ENCODE measurements at regions not wholly inside any gene's neighbourhood (a gene's known extent, or its start where the extent isn't known, plus 50 kb on each side); places are given as distances from the start of the nearest gene placed in this dataset.

- Histone ChIP-seq H3K4me3 (ENCODE audit: insufficient read depth, low read length) (no peak overlapping the region), H3K79me2 (ENCODE audit: insufficient read depth, low read length) (no peaks in the 10 kb centered on the region), H3K4me1 (ENCODE audit: insufficient read depth, low read length) (no peaks in the 10 kb centered on the region), H3K27ac (ENCODE audit: low read depth, low read length) (no peak overlapping the region), H3K27me3 (ENCODE audit: insufficient read depth, low read length) (no peaks in the 10 kb centered on the region), H2AFZ (ENCODE audit: low read length) (no peak overlapping the region), H3K4me2 (ENCODE audit: insufficient read depth, low read length) (no peak overlapping the region), H4K20me1 (ENCODE audit: insufficient read depth, low read length) (no peaks in the 10 kb centered on the region), H3K9me3 (ENCODE audit: low read depth, low read length) (no peaks in the 10 kb centered on the region), H3K36me3 (ENCODE audit: insufficient read depth, low read length) (no peaks in the 10 kb centered on the region)
- no peak for DNase-seq (ENCODE audit: insufficient read length, low spot score, missing footprints)
- TF ChIP-seq CTCF (IDR thresholded peaks at IDR 0.05; ENCODE audit: extremely low read depth, low read depth, low read length) = no peak
Observed at GRCh38 chr2:195466427-195466826, 190.6 kb upstream of the SLC39A10 start.

- H3K4me2 ChIP-seq (ENCODE audit: insufficient read depth, low read length) = no peak overlapping the region
- H2AFZ ChIP-seq (ENCODE audit: low read length) = no peak overlapping the region
- no peak overlapping the region for H3K27ac ChIP-seq (ENCODE audit: low read depth, low read length)
- no peaks in the 10 kb centered on the region for H3K79me2 ChIP-seq (ENCODE audit: insufficient read depth, low read length)
- no peak for TF ChIP-seq CTCF (IDR thresholded peaks at IDR 0.05; ENCODE audit: extremely low read depth, low read depth, low read length)
- peaks cover 4% of the 10 kb centered on the region for H3K4me1 ChIP-seq (ENCODE audit: insufficient read depth, low read length)
- DNase-seq (ENCODE audit: insufficient read length, low spot score, missing footprints) = no peak
- no peak overlapping the region for H3K4me3 ChIP-seq (ENCODE audit: insufficient read depth, low read length)
- no peaks in the 10 kb centered on the region for H3K27me3 ChIP-seq (ENCODE audit: insufficient read depth, low read length)
- H4K20me1 ChIP-seq (ENCODE audit: insufficient read depth, low read length) = no peaks in the 10 kb centered on the region
- no peaks in the 10 kb centered on the region for H3K36me3 ChIP-seq (ENCODE audit: insufficient read depth, low read length)
- H3K9me3 ChIP-seq (ENCODE audit: low read depth, low read length) = no peaks in the 10 kb centered on the region
Observed at GRCh38 chr2:195461010-195461409, 196.0 kb upstream of the SLC39A10 start.

GRCh38 chr2:195458936-195459335 is 198.1 kb upstream of the SLC39A10 start:
- no peak for TF ChIP-seq CTCF (IDR thresholded peaks at IDR 0.05; ENCODE audit: extremely low read depth, low read depth, low read length)
- DNase-seq (ENCODE audit: insufficient read length, low spot score, missing footprints) = peak; percentile 31
- Histone ChIP-seq H4K20me1 (ENCODE audit: insufficient read depth, low read length) (no peaks in the 10 kb centered on the region), H3K4me2 (ENCODE audit: insufficient read depth, low read length) (no peak overlapping the region), H3K27ac (ENCODE audit: low read depth, low read length) (no peak overlapping the region), H3K27me3 (ENCODE audit: insufficient read depth, low read length) (no peaks in the 10 kb centered on the region), H2AFZ (ENCODE audit: low read length) (no peak overlapping the region), H3K4me1 (ENCODE audit: insufficient read depth, low read length) (peaks cover 4% of the 10 kb centered on the region), H3K36me3 (ENCODE audit: insufficient read depth, low read length) (no peaks in the 10 kb centered on the region), H3K4me3 (ENCODE audit: insufficient read depth, low read length) (no peak overlapping the region), H3K9me3 (ENCODE audit: low read depth, low read length) (no peaks in the 10 kb centered on the region), H3K79me2 (ENCODE audit: insufficient read depth, low read length) (no peaks in the 10 kb centered on the region)

DNA sequence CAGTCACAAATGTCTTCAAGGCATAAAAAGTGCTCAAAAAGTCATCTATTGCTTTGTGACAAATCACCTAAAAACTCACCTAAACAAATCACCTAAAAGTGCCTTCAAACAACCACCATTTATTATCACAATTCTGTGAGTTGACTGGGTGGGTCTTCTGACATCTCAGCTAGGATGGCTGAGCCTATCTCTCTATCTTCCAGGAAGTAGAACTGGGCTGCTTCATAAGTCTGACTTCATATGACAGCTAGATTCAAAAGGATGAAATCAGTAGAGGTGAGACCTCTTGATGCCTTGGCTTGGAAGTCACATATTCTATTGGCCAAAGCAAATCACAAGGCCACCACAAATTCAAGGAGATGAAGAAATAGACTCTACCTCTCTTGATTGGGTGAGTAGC is 199.2 kb upstream of the SLC39A10 start:
- Histone ChIP-seq H3K9me3 (ENCODE audit: low read depth, low read length) (no peaks in the 10 kb centered on the region), H3K4me3 (ENCODE audit: insufficient read depth, low read length) (no peak overlapping the region), H4K20me1 (ENCODE audit: insufficient read depth, low read length) (no peaks in the 10 kb centered on the region), H3K79me2 (ENCODE audit: insufficient read depth, low read length) (no peaks in the 10 kb centered on the region), H2AFZ (ENCODE audit: low read length) (no peak overlapping the region), H3K4me1 (ENCODE audit: insufficient read depth, low read length) (peaks cover 4% of the 10 kb centered on the region), H3K4me2 (ENCODE audit: insufficient read depth, low read length) (no peak overlapping the region), H3K27me3 (ENCODE audit: insufficient read depth, low read length) (no peaks in the 10 kb centered on the region), H3K36me3 (ENCODE audit: insufficient read depth, low read length) (no peaks in the 10 kb centered on the region), H3K27ac (ENCODE audit: low read depth, low read length) (no peak overlapping the region)
- no peak for TF ChIP-seq CTCF (IDR thresholded peaks at IDR 0.05; ENCODE audit: extremely low read depth, low read depth, low read length)
- no peak for DNase-seq (ENCODE audit: insufficient read length, low spot score, missing footprints)

Measured in osteoblast (primary cell).